ENCODE measurements at regions not wholly inside any gene's neighbourhood (a gene's known extent, or its start where the extent isn't known, plus 50 kb on each side); places are given as distances from the start of the nearest gene placed in this dataset.

GRCh38 chr17:77772461-77772897 is 186.0 kb upstream of the TNRC6C start:
- Histone ChIP-seq H3K9me3 (ENCODE audit: insufficient read depth, low read length) (no peaks in the 10 kb centered on the region), H3K4me3 (ENCODE audit: low read length) (no peak overlapping the region), H3K4me1 (ENCODE audit: low read length) (no peaks in the 10 kb centered on the region), H3K79me2 (ENCODE audit: low read length) (no peaks in the 10 kb centered on the region), H3K9ac (ENCODE audit: low read length) (no peak overlapping the region), H3K27me3 (ENCODE audit: low read depth, low read length) (peaks cover 32% of the 10 kb centered on the region), H3K27ac (ENCODE audit: low read length) (no peak overlapping the region), H3K4me2 (ENCODE audit: low read length) (peak overlapping the region; percentile 18; the same call in 1 of the 2 replicates), H2AFZ (ENCODE audit: low read depth, low read length) (no peak overlapping the region), H4K20me1 (ENCODE audit: insufficient read depth, low read length) (no peaks in the 10 kb centered on the region), H3K36me3 (replicated peaks; ENCODE audit: low read depth, low read length) (no peaks in the 10 kb centered on the region)
- TF ChIP-seq CTCF (IDR thresholded peaks at IDR 0.05; ENCODE audit: low read depth, low read length) (peak; percentile 74), EZH2phosphoT487 (IDR thresholded peaks at IDR 0.05; ENCODE audit: low read depth) (no peak)

DNA sequence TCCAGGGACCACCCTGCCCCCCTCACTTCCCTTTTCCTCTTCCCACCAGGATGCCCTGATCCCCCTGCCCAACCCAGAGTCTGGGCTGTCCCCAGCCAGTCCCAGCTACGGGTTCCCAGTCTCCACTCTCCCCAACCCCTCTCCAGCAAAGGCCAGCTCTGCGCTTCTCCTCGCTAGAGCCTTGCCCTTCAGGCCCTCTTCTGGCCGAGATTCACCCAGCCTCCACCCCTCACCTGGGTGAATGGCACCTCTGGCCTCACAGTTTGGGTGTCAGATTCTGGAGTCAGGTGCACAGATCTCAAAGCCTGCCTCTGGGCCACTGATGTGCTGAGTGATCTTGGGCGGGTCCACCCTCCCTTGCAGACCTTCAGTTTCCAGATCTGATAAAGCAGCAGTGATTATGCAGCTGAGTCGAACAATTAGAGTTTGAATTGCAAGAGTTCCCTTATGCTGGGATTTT is 185.6 kb upstream of the TNRC6C start:
- peaks cover 30% of the 10 kb centered on the region for H3K27me3 ChIP-seq (ENCODE audit: low read depth, low read length)
- H3K79me2 ChIP-seq (ENCODE audit: low read length): no peaks in the 10 kb centered on the region
- no peaks in the 10 kb centered on the region for H4K20me1 ChIP-seq (ENCODE audit: insufficient read depth, low read length)
- H3K4me3 ChIP-seq (ENCODE audit: low read length): no peak overlapping the region
- H3K4me2 ChIP-seq (ENCODE audit: low read length): no peak overlapping the region; the same call in 1 of the 2 replicates
- no peaks in the 10 kb centered on the region for H3K36me3 ChIP-seq (replicated peaks; ENCODE audit: low read depth, low read length)
- H3K9me3 ChIP-seq (ENCODE audit: insufficient read depth, low read length): no peaks in the 10 kb centered on the region
- no peak overlapping the region for H3K27ac ChIP-seq (ENCODE audit: low read length)
- no peaks in the 10 kb centered on the region for H3K4me1 ChIP-seq (ENCODE audit: low read length)
- H2AFZ ChIP-seq (ENCODE audit: low read depth, low read length): no peak overlapping the region
- no peak for TF ChIP-seq EZH2phosphoT487 (IDR thresholded peaks at IDR 0.05; ENCODE audit: low read depth)
- TF ChIP-seq CTCF (IDR thresholded peaks at IDR 0.05; ENCODE audit: low read depth, low read length): no peak
- H3K9ac ChIP-seq (ENCODE audit: low read length): no peak overlapping the region

- TF ChIP-seq CTCF (IDR thresholded peaks at IDR 0.05; ENCODE audit: low read depth, low read length): no peak
- no peaks in the 10 kb centered on the region for H3K9me3 ChIP-seq (ENCODE audit: insufficient read depth, low read length)
These were observed 184.3 kb upstream of the TNRC6C start for GRCh38 chr17:77774182-77774581.

GRCh38 chr17:77778636-77779489 is 179.6 kb upstream of the TNRC6C start:
- Histone ChIP-seq H2AFZ (ENCODE audit: low read depth, low read length) (no peak overlapping the region), H3K27me3 (ENCODE audit: low read depth, low read length) (peaks cover 14% of the 10 kb centered on the region)

More at GRCh38 chr17:77774182-77774581, 184.3 kb upstream of the TNRC6C start:
- H3K79me2 ChIP-seq (ENCODE audit: low read length): no peaks in the 10 kb centered on the region
- no peaks in the 10 kb centered on the region for H3K4me1 ChIP-seq (ENCODE audit: low read length)
- no peak overlapping the region for H3K9ac ChIP-seq (ENCODE audit: low read length)
- H3K27me3 ChIP-seq (ENCODE audit: low read depth, low read length): peaks cover 26% of the 10 kb centered on the region
- H4K20me1 ChIP-seq (ENCODE audit: insufficient read depth, low read length): no peaks in the 10 kb centered on the region
- no peak overlapping the region for H3K27ac ChIP-seq (ENCODE audit: low read length)
- H3K36me3 ChIP-seq (replicated peaks; ENCODE audit: low read depth, low read length): no peaks in the 10 kb centered on the region
- H2AFZ ChIP-seq (ENCODE audit: low read depth, low read length): no peak overlapping the region
- no peak overlapping the region for H3K4me3 ChIP-seq (ENCODE audit: low read length)
- H3K4me2 ChIP-seq (ENCODE audit: low read length): no peak overlapping the region

More at GRCh38 chr17:77778636-77779489, 179.6 kb upstream of the TNRC6C start:
- no peaks in the 10 kb centered on the region for H4K20me1 ChIP-seq (ENCODE audit: insufficient read depth, low read length)
- no peaks in the 10 kb centered on the region for H3K9me3 ChIP-seq (ENCODE audit: insufficient read depth, low read length)
- no peak overlapping the region for H3K27ac ChIP-seq (ENCODE audit: low read length)
- H3K9ac ChIP-seq (ENCODE audit: low read length): no peak overlapping the region
- no peaks in the 10 kb centered on the region for H3K36me3 ChIP-seq (replicated peaks; ENCODE audit: low read depth, low read length)
- TF ChIP-seq EZH2phosphoT487 (IDR thresholded peaks at IDR 0.05; ENCODE audit: low read depth) (no peak), CTCF (IDR thresholded peaks at IDR 0.05; ENCODE audit: low read depth, low read length) (no peak)
- peaks cover 23% of the 10 kb centered on the region for H3K4me1 ChIP-seq (ENCODE audit: low read length)
- no peak overlapping the region for H3K4me2 ChIP-seq (ENCODE audit: low read length)
- no peaks in the 10 kb centered on the region for H3K79me2 ChIP-seq (ENCODE audit: low read length)
- no peak overlapping the region for H3K4me3 ChIP-seq (ENCODE audit: low read length)

Measured in OCI-LY3 (cell line).